D721Med (cell line): ENCODE measurements at regions not wholly inside any gene's neighbourhood (a gene's known extent, or its start where the extent isn't known, plus 50 kb on each side); places are given as distances from the start of the nearest gene placed in this dataset.

Experiments used
- DNase-seq: peaks from one replicate; pipeline ENCODE4 v3.0.0; 2011; ENCODE audit warnings: low spot score; ENCODE audit not compliant: insufficient read length
- FAIRE-seq: peaks from 2 replicates; lab custom pipeline; 2011; peaks lifted over from hg19 to GRCh38; lab: Jason Lieb, UNC
- CTCF ChIP-seq: IDR thresholded peaks from 2 replicates; pipeline ENCODE4 v1.5.1; 2012; ENCODE audit warnings: mild to moderate bottlenecking, control low read depth; ENCODE audit not compliant: insufficient read depth; ENCODE audit errors: missing control alignments

GRCh38 chr2:22209545-22209944 is 1085.8 kb downstream of the TDRD15 start:
- DNase-seq: no peak
- TF ChIP-seq CTCF: no peak
- no peak for FAIRE-seq

GRCh38 chr2:22213237-22213636 is 1089.5 kb downstream of the TDRD15 start:
- FAIRE-seq: no peak
- DNase-seq: no peak
- no peak for TF ChIP-seq CTCF

- no peak for DNase-seq
- no peak for TF ChIP-seq CTCF
- no peak for FAIRE-seq
These were observed 1091.7 kb downstream of the TDRD15 start for GRCh38 chr2:22215517-22215916.

GRCh38 chr2:22217881-22218280 is 1094.1 kb downstream of the TDRD15 start:
- no peak for DNase-seq
- FAIRE-seq: no peak
- TF ChIP-seq CTCF: no peak

GRCh38 chr2:22221006-22221405 is 1097.2 kb downstream of the TDRD15 start:
- TF ChIP-seq CTCF: no peak
- DNase-seq (no peak), FAIRE-seq (no peak)

- DNase-seq (no peak), FAIRE-seq (no peak)
- no peak for TF ChIP-seq CTCF
These were observed 1115.2 kb downstream of the TDRD15 start for GRCh38 chr2:22238967-22239366.

GRCh38 chr2:22247466-22247865 is 1123.7 kb downstream of the TDRD15 start:
- no peak for FAIRE-seq
- no peak for TF ChIP-seq CTCF
- DNase-seq: no peak
